ENCODE measurements at regions not wholly inside any gene's neighbourhood (a gene's known extent, or its start where the extent isn't known, plus 50 kb on each side); places are given as distances from the start of the nearest gene placed in this dataset.

DNA sequence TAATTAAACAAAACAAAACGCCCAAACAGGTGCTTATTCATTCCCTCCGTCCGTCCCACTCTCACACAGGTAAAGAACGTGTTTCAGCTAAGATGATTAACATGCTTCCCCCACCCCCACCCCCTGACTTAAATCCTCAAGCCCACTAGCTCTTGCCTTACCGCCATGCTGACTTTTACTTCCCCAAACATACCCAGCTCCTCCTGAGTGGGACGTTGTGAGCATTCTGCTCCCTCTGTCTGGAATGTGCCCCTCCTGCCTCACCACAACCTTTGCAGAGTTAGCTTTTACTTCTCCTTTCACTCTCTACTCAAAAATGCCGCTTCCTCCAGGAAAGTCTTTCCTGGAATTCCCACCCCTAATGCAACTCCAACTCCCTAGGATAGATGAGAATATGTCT lies 774.0 kb upstream of the RBFOX1 start:
- DNase-seq = no peak

DNA sequence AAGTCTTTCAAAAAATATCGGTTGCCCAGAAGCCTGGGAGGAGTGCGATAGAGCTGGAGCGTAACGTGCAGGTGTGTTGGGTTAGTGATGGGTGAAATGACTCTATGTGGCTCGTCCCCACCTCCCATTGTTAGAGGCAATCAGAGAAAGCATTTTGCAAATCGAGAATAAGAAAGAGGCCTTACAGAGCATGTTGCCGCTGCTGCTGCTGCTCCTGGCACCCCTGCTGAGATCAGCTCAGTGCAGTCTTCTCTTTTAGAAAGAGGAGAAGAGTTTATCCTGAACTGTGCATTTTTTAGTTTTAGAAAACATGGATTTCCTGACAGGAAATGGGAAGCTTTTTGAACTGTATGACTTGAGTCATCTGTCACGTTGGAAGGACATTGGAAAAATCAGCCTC lies 774.5 kb upstream of the RBFOX1 start:
- DNase-seq = no peak

DNA sequence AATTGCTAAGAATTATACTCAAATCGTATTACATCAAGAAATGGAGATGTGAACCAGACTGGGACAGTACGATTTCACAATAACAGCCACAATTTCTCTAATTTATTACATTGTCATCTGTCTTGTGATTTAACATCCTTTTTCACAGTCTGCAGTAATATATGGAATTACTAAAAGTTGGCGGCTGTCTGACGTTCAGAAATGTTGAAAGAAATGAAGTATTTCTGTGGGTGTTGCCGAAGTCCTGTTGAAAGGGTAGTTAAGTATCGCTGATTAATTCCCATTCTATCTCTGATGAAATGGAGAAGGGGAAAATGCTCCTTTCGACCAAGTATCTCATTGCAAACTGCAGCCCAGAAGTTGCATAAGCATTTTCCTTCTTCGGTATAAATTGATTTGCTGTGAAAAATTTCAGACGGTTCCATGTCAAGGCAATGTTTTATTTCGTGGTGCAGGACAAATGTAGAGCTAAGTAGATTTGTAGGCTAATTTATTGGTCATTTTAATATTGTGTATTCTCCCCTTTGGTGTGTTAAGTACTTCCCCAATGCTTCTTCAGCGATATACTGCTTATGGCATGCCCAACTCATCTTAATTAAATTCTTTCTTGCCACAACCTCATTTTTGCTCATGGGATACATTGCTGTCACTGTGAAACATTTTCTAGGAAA lies 775.2 kb upstream of the RBFOX1 start:
- no peak for DNase-seq

DNA sequence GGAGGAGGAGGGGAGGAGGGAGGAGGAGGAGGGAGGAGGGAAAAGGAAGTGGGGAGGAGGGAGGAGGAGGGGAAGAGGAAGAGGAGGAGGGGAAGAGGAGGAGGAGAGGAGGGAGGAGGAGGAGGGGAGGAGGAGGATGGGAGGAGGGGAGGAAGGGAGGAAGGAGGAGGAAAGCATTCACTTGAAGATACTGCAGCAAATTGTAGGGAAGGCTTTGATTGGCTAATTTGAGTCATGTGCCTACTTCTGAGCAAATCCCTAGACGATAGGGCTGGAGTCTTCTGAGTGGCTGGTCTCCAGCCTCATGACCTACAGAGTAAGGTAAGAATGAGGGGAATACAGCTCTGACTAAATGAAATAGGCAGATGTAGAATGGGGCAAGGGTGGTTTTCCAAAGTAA lies 783.2 kb upstream of the RBFOX1 start:
- DNase-seq = no peak

DNA sequence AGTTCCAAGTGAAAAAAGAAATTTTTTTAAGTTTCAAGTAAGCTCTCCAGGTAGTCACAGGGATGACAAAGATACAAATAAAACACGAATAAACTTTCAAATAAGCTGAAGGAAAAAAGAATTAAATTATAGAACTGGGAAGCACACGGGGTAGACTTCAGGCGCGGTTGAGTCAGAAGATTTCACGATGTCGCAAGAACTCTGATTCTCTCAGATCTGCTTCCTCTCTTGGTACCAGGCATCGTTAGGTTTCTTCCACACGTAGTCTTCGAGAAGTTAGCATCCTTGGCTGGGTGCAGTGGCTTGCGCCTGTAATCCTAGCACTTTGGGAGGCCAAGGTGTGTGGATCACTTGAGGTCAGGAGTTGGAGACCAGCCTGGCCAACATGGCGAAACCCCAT lies 784.1 kb upstream of the RBFOX1 start:
- no peak for DNase-seq

DNA sequence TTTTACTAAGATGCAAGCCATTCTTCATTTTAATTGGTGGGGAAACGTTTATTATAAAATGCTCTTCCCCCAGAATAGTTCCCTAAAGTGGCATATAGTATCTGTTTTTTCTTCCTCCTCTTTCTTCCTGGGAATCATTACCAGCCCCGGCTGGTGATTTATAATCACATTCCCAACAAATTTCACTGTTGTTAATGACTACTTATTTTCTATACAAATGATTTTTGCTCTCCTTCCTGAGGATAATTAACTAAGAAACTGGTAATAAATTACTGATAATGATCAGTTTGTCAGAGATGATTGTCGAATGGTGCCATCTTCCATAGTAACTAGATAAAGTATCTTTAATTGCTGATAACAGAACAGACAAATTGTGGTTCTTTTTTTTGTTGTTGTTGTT lies 785.5 kb upstream of the RBFOX1 start:
- DNase-seq = no peak

GRCh38 chr16:6545329-6545728 lies 787.3 kb upstream of the RBFOX1 start:
- no peak for DNase-seq

DNA sequence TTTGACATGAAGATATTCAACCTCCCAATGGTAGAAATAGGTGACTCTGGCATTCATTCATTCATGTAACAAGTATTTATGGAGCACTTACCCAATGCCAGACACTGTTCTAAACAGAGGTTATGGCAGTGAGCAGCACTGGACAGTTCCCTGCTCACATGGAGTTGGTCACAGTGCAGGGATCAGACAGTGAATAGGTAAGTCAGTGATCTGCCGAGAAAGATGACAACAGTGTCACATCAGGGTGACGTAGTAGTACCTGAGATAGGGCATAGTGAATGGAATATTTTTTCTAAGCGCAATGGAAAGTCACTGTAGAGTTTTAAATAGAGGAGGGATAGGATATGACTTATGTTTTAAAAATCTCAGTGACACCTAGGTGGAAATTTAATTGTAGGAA lies 791.4 kb upstream of the RBFOX1 start:
- no peak for DNase-seq

DNA sequence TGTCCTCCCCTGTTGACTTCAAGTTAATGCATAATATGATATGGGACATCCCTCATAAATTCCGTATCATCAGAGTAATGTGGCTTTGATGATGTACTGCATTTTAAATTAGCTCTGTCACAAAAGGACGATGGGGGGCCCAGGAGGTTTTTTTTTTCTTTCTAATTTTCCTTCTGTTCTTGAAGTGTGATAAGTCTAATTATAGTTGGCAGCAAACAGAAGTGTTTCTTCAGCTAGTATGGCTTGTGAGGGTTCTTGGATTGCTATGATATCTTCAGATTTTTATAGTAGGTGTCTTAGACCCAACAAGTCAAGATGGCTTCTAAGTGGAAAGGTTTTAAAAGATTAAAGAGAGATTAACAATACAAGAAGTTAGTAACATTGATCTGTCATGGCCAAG lies 796.2 kb upstream of the RBFOX1 start:
- DNase-seq = no peak

- no peak for DNase-seq
Measured at GRCh38 chr16:6531067-6531466, 801.6 kb upstream of the RBFOX1 start.

DNA sequence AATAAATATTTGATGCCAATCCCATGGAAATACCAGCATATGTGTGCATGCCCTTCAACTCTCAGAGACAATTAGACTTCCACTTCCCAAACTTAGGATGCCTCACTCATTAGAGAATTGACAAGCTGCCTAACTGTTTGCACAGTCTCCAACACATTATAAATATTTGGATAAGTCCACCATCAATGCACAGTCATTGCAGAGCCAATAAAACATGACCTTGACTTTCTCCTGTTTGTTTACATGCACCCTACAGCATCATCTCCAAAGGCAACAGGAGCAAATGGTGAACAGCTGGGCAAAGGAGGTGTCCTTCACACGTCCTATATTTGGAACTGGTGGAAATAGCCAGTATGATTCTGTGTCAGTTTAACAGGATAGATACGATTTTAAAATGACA lies 804.4 kb upstream of the RBFOX1 start:
- DNase-seq = no peak

DNA sequence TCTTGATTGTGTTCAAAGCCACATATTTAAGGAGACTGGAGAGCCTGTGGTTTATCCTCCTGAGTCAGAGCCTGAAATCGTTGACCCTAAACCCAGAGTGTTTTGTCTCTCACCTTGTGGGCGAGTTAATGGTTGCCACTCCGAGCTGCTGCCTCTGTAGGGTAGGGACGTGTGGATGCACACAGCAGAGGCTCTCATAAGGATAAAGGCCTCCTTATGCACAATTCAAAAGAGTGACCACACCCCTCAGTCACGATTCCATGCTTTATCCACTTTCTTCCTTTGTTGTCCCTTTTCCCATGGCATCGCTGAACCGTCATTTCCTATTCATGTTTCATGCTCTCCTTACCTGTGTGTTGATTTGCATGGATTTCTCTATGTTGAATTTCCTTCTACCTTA lies 805.0 kb upstream of the RBFOX1 start:
- DNase-seq = no peak

DNA sequence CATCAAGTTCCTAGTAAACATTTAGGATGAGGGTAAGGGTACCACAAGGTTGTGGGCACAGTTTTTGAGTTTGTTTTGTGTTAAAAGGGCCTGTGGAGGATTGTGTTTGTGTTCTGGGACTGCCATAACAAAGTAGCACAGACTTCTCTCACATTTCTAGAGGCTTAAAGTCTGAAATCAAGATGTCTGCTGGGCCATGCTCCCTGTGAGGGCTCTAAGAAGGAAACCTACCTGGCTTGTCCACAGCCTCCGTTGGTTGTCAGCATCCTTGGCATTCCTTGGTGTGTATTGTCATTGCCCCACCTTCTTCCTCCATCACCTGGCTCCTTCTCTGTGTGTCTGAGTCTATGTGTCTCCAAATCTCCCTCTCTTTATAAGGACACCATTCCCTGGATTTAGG lies 808.1 kb upstream of the RBFOX1 start:
- DNase-seq = no peak

DNA sequence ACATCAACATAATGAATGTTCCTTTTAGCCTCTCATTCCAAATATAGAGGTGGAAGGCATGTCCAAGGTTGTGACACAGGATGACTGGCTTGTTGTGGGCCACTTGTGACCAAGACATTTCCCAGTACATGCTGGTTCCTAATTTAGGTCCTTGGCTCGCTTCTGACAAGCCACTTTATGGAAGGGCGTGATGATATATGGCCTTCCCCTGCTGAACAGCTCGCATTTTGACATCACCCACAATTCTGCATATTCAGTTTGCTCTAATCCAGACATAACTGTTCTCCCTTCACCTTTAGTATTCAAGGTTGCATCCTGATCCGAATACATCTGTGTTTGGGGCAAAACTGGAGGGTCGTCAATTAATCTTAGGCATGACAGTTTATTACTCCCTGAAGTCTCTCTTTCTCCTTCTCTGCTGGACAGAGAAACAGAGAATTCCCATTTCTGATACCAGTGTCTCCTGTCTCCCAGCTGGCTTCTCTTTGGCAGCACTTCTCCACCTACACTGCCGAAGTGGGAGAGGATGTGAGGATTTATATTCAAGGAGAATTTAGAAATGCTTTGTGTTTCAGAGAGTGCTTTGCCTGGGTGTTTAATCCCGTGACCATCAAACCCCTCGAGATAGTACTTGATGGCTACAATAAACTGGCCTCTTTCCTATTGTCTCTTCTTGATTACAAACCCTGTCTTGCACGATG lies 815.5 kb upstream of the RBFOX1 start:
- no peak for DNase-seq

GRCh38 chr16:6512512-6512911 lies 820.1 kb upstream of the RBFOX1 start:
- no peak for DNase-seq

- no peak for DNase-seq
Measured at GRCh38 chr16:6510261-6510660, 822.4 kb upstream of the RBFOX1 start.

DNA sequence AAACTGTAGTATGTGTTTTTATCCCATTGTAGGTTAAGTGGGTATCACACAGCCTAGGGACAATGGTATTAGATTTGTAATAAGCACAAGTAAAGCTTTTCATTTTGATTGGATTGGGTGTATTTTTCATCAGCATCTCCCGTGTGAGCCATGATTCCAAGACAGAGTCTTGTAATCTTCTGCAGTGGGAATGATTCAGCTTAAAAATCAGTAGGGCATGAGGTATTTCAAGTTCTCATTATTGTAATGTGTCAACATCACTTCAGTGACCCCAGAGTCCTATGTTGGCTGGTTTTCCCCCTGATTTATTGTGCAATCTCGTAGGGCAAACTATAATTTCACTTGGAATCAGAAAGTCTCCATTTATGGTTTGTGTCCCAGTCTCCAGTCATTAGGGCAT lies 833.2 kb upstream of the RBFOX1 start:
- DNase-seq = no peak

- no peak for DNase-seq
Measured at GRCh38 chr16:6498858-6499257, 833.8 kb upstream of the RBFOX1 start.

DNA sequence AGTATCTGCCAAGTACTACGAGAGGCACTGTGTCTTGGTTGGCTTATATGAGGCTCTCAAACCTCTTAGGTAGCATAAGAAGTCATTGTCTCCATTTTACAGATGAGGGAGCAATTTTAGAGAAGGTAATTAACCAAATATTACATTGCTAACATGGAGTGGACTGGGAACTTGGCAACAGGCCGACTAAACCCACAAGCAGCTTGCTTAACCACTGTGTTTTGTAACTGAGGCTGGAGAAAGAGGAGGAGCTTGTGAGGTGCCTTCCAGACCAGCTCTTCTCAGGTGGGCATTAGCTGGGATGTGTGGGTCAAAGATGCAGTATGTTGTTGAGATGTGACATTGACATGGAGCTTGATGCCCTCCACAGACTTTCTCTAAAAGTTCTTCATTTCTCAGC lies 835.6 kb upstream of the RBFOX1 start:
- DNase-seq = no peak

GRCh38 chr16:6495486-6496210 lies 837.0 kb upstream of the RBFOX1 start:
- DNase-seq = no peak

DNA sequence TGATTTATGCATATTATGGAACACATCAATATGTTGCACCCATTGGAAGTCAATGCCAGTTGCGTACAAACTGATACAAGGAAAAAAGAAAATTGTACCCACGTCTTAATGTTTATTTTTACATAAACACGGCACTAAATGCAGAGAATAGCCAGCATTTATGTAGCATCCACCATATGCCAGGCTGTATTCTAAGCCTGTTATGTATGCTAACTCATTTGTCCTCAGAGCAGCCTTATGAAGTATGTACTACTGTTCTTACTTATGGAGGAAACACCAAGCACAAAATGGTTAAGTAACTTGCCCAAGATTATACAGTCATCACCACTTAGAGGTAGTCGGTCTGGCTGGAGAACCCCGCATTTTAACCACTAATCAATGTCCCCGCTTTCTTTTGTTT lies 837.9 kb upstream of the RBFOX1 start:
- DNase-seq = no peak

DNA sequence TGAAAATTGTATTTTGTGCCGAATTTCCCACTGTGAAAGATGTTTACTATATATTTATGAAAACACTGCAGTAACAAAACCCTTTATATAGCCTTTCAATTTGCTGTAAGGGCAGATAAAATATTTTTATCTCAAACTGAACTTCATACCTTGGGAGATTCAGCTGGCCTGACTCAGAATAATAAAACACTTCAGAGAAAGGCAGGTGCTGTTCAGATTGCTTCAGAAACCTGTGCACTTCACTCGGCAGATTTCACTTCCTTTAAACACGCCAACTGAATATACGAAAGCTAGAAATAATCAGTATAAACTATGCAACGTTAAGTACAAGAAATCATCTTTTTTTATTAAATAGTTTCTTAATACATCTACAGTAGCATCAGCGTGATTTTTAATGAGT lies 839.1 kb upstream of the RBFOX1 start:
- no peak for DNase-seq

DNA sequence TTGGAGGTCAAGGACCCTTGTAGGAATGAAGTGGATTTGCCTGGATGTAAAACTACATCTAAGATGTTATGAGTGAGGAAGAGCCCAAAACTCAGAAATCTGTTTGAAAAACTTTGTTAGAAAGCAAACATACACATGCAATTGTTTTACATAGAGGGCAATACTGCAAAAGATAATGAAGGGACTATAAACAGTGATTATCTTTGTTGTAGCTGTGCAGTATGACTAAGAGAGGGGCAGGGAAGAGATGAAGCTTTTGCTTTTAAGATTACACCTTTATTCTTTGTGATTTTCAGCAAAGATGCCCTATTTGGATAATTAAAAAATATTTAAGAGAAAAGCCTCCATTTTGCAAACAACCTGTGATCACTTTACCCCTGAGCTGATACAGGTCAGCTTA lies 839.9 kb upstream of the RBFOX1 start:
- no peak for DNase-seq

DNA sequence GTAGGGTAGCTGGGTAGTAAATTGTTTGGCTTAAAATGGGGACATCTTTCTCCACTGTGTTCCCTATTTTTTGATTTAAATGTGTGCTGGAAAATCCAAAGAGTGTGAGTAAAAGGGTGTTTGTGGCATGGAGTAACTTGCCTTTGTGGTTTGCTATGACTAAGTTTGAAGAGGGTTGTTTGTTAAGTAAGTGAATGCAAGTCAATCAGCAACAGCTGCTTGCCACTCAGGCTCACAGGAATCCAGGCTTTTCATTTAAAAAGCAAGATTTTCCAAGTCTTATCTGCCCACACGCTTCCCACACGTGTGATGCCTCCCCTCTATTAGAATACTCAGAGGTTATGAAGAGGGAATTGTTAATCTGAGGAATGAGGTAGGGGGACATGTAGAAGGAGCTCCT lies 847.7 kb upstream of the RBFOX1 start:
- DNase-seq = no peak
